ENCODE measurements at regions not wholly inside any gene's neighbourhood (a gene's known extent, or its start where the extent isn't known, plus 50 kb on each side); places are given as distances from the start of the nearest gene placed in this dataset.
A peak's percentile ranks its signal among the peaks of the same experiment; 100 is the strongest.

GRCh38 chr12:19006626-19007137, 122.9 kb upstream of the PLEKHA5 start:
- DNase-seq (ENCODE audit: low read depth in 3 of 3, low spot score in 2 of 3) = no peak

- no peak for DNase-seq (ENCODE audit: low read depth in 3 of 3, low spot score in 2 of 3)
These were observed 121.4 kb upstream of the PLEKHA5 start for GRCh38 chr12:19008102-19008501.

GRCh38 chr12:19010087-19010486, 119.4 kb upstream of the PLEKHA5 start:
- DNase-seq (ENCODE audit: low read depth in 3 of 3, low spot score in 2 of 3) = no peak

GRCh38 chr12:19010726-19011125, 118.8 kb upstream of the PLEKHA5 start:
- no peak for DNase-seq (ENCODE audit: low read depth in 3 of 3, low spot score in 2 of 3)

- no peak for DNase-seq (ENCODE audit: low read depth in 3 of 3, low spot score in 2 of 3)
These were observed 116.6 kb upstream of the PLEKHA5 start for GRCh38 chr12:19012965-19013364.

- peak in 2 of 3 donors; percentile 15 to 19 for DNase-seq (ENCODE audit: low read depth in 3 of 3, low spot score in 2 of 3)
These were observed 115.3 kb upstream of the PLEKHA5 start for GRCh38 chr12:19014240-19014639.

- DNase-seq (ENCODE audit: low read depth in 3 of 3, low spot score in 2 of 3) = no peak
These were observed 114.2 kb upstream of the PLEKHA5 start for GRCh38 chr12:19015285-19015684.

GRCh38 chr12:19018302-19018970, 111.1 kb upstream of the PLEKHA5 start:
- DNase-seq (ENCODE audit: low read depth in 3 of 3, low spot score in 2 of 3) = no peak

GRCh38 chr12:19021240-19021639, 108.3 kb upstream of the PLEKHA5 start:
- DNase-seq (ENCODE audit: low read depth in 3 of 3, low spot score in 2 of 3) = no peak

GRCh38 chr12:19021646-19022045, 107.9 kb upstream of the PLEKHA5 start:
- DNase-seq (ENCODE audit: low read depth in 3 of 3, low spot score in 2 of 3) = no peak

GRCh38 chr12:19025582-19025981, 104.0 kb upstream of the PLEKHA5 start:
- DNase-seq (ENCODE audit: low read depth in 3 of 3, low spot score in 2 of 3) = no peak

- no peak for DNase-seq (ENCODE audit: low read depth in 3 of 3, low spot score in 2 of 3)
These were observed 103.5 kb upstream of the PLEKHA5 start for GRCh38 chr12:19026034-19026433.

GRCh38 chr12:19026614-19027488, 102.7 kb upstream of the PLEKHA5 start:
- DNase-seq (ENCODE audit: low read depth in 3 of 3, low spot score in 2 of 3) = no peak

- no peak for DNase-seq (ENCODE audit: low read depth in 3 of 3, low spot score in 2 of 3)
These were observed 99.4 kb upstream of the PLEKHA5 start for GRCh38 chr12:19030180-19030579.

GRCh38 chr12:19030603-19031002, 98.9 kb upstream of the PLEKHA5 start:
- DNase-seq (ENCODE audit: low read depth in 3 of 3, low spot score in 2 of 3) = no peak

- DNase-seq (ENCODE audit: low read depth in 3 of 3, low spot score in 2 of 3) = no peak
These were observed 98.5 kb upstream of the PLEKHA5 start for GRCh38 chr12:19031032-19031431.

- DNase-seq (ENCODE audit: low read depth in 3 of 3, low spot score in 2 of 3) = no peak
These were observed 96.7 kb upstream of the PLEKHA5 start for GRCh38 chr12:19032826-19033225.

GRCh38 chr12:19033244-19033643, 96.3 kb upstream of the PLEKHA5 start:
- no peak for DNase-seq (ENCODE audit: low read depth in 3 of 3, low spot score in 2 of 3)

GRCh38 chr12:19034937-19035336, 94.6 kb upstream of the PLEKHA5 start:
- DNase-seq (ENCODE audit: low read depth in 3 of 3, low spot score in 2 of 3) = no peak

GRCh38 chr12:19035536-19035935, 94.0 kb upstream of the PLEKHA5 start:
- DNase-seq (ENCODE audit: low read depth in 3 of 3, low spot score in 2 of 3) = no peak

- DNase-seq (ENCODE audit: low read depth in 3 of 3, low spot score in 2 of 3) = no peak
These were observed 92.7 kb upstream of the PLEKHA5 start for GRCh38 chr12:19036673-19037357.

All from right renal cortex interstitium (tissue), 3 donors.